GM19438 (cell line): ENCODE measurements at regions not wholly inside any gene's neighbourhood (a gene's known extent, or its start where the extent isn't known, plus 50 kb on each side); places are given as distances from the start of the nearest gene placed in this dataset.
A peak's percentile ranks its signal among the peaks of the same experiment; 100 is the strongest.
"Not testable (repeated sequence)": the region's sequence is repeated elsewhere in the genome, so short reads cannot be mapped to it uniquely, and the experiment has no call there.

Experiments
- ATAC-seq: cut with Tn5 transposase; IDR thresholded peaks from one replicate; pipeline ENCODE4 v1.9.1; 2021; ENCODE audit warnings: low read depth; ENCODE audit not compliant: unreplicated experiment

- no peak for ATAC-seq
These were observed 157.1 kb upstream of the GRK3 start for GRCh38 chr22:25407226-25407858.

GRCh38 chr22:25407859-25408229 is 156.6 kb upstream of the GRK3 start:
- ATAC-seq: no peak

GRCh38 chr22:25409240-25409639 is 155.2 kb upstream of the GRK3 start:
- ATAC-seq: no peak

GRCh38 chr22:25410849-25411248 is 153.6 kb upstream of the GRK3 start:
- ATAC-seq: no peak

- ATAC-seq: no peak
These were observed 150.9 kb upstream of the GRK3 start for GRCh38 chr22:25413620-25414019.

- ATAC-seq: not testable (repeated sequence)
These were observed 148.7 kb upstream of the GRK3 start for GRCh38 chr22:25415731-25416130.

- not testable (repeated sequence) for ATAC-seq
These were observed 146.6 kb upstream of the GRK3 start for GRCh38 chr22:25417826-25418225.

- no peak for ATAC-seq
These were observed 145.0 kb upstream of the GRK3 start for GRCh38 chr22:25419247-25420113.

- ATAC-seq: not testable (repeated sequence)
These were observed 144.4 kb upstream of the GRK3 start for GRCh38 chr22:25420114-25420441.

- ATAC-seq: no peak
These were observed 144.0 kb upstream of the GRK3 start for GRCh38 chr22:25420471-25420924.

- ATAC-seq: no peak
These were observed 143.3 kb upstream of the GRK3 start for GRCh38 chr22:25420925-25421904.

- not testable (repeated sequence) for ATAC-seq
These were observed 137.8 kb upstream of the GRK3 start for GRCh38 chr22:25426530-25427308.

GRCh38 chr22:25431637-25432342 is 132.7 kb upstream of the GRK3 start:
- not testable (repeated sequence) for ATAC-seq

GRCh38 chr22:25433381-25433970 is 131.0 kb upstream of the GRK3 start:
- ATAC-seq: not testable (repeated sequence)

- ATAC-seq: no peak
These were observed 126.9 kb upstream of the GRK3 start for GRCh38 chr22:25437414-25438160.

- no peak for ATAC-seq
These were observed 117.3 kb upstream of the GRK3 start for GRCh38 chr22:25447067-25447685.

- peak; percentile 70 for ATAC-seq
These were observed 116.6 kb upstream of the GRK3 start for GRCh38 chr22:25447686-25448434.
